PC-9 (cell line): ENCODE measurements at regions not wholly inside any gene's neighbourhood (a gene's known extent, or its start where the extent isn't known, plus 50 kb on each side); places are given as distances from the start of the nearest gene placed in this dataset.

Source experiments
- BruUV-seq: library from RNA; stranded (reverse); fragments of 400-500 nt; replicated peaks from 2 replicates; lab custom pipeline; 2021; lab: Mats Ljungman, UMichigan
- CTCF ChIA-PET: fragments of 300-600 bp; sonication (Branson Sonifier 250); formaldehyde crosslinking; loops from one replicate; lab custom pipeline; 2022; ENCODE audit warnings: antibody characterized with exemption; lab: Charles Lee
- POLR2A ChIA-PET: fragments of 300-600 bp; sonication (Branson Sonifier 250); formaldehyde crosslinking; loops from one replicate; lab custom pipeline; 2022; ENCODE audit warnings: antibody characterized with exemption; ENCODE audit not compliant: unreplicated experiment; lab: Charles Lee
- DNase-seq, 2 experiments: peaks; one replicate each; pipeline versions ENCODE4 v3.0.0 to v3.0.0-alpha.2; 2015 to 2022; ENCODE audit warnings: mixed read lengths in 1 of 2
- H2AFZ ChIP-seq: fragments of 200-600 bp; sonication (generic); 2 replicates; pipeline ENCODE4 v1.8.1; 2017; ENCODE audit warnings: antibody characterized with exemption
- H3F3A ChIP-seq: fragments of 200-600 bp; sonication (generic); 2 replicates; pipeline ENCODE4 v1.8.1; 2017; ENCODE audit warnings: antibody characterized with exemption, mild to moderate bottlenecking, low read depth; ENCODE audit not compliant: insufficient read depth
- H3K27ac ChIP-seq: fragments of 200-600 bp; sonication (generic); 2 replicates; pipeline ENCODE4 v1.6.1; 2016; ENCODE audit warnings: mixed run types
- H3K27me3 ChIP-seq: fragments of 200-600 bp; sonication (generic); 2 replicates; pipeline ENCODE4 v1.6.1; 2016; ENCODE audit warnings: low read depth, mixed run types; ENCODE audit not compliant: insufficient read depth
- H3K36me3 ChIP-seq: fragments of 200-600 bp; sonication (generic); 2 replicates; pipeline ENCODE4 v1.6.1; 2016; ENCODE audit warnings: low read depth, mixed run types
- H3K4me1 ChIP-seq: fragments of 200-600 bp; sonication (generic); replicated peaks from 2 replicates; pipeline ENCODE4 v1.6.1; 2016; ENCODE audit warnings: mixed run types; ENCODE audit not compliant: insufficient read depth
- H3K4me2 ChIP-seq: fragments of 200-600 bp; sonication (generic); 2 replicates; pipeline ENCODE4 v1.6.1; 2017; ENCODE audit warnings: mixed run types
- H3K4me3 ChIP-seq: fragments of 200-600 bp; sonication (generic); 2 replicates; pipeline ENCODE4 v1.6.1; 2016; ENCODE audit warnings: mixed run types
- H3K79me2 ChIP-seq: fragments of 200-600 bp; sonication (generic); 2 replicates; pipeline ENCODE4 v1.6.1; 2017; ENCODE audit warnings: low read depth, mixed run types
- H3K9me2 ChIP-seq: fragments of 200-600 bp; sonication (generic); 2 replicates; pipeline ENCODE4 v1.8.1; 2017; ENCODE audit warnings: mild to moderate bottlenecking; ENCODE audit not compliant: insufficient read depth
- H3K9me3 ChIP-seq: fragments of 200-600 bp; sonication (generic); 2 replicates; pipeline ENCODE4 v1.8.1; 2016; ENCODE audit warnings: low read depth; ENCODE audit not compliant: insufficient read depth
- H4K20me1 ChIP-seq: fragments of 200-600 bp; sonication (generic); 2 replicates; pipeline ENCODE4 v1.8.1; 2017; ENCODE audit not compliant: insufficient read depth
- EZH2 ChIP-seq: fragments of 200-600 bp; sonication (generic); IDR thresholded peaks from 2 replicates; pipeline ENCODE4 v1.8.0; 2017; ENCODE audit warnings: antibody characterized with exemption, low read depth
- intact Hi-C: fragments of 100-400 bp; cut with micrococcal nuclease; formaldehyde crosslinking; loops from one replicate; pipeline ENCODE4 v1.10.0; 2022; ENCODE audit not compliant: unreplicated experiment
- TF ChIP-seq, protein P1 (sequence below): fragments of 200-600 bp; sonication (generic); conservative IDR thresholded peaks from 2 replicates; pipeline ENCODE4 v1.6.1; 2017; ENCODE audit warnings: mixed run types, antibody characterized with exemption, mild to moderate bottlenecking, moderate library complexity

DNA sequence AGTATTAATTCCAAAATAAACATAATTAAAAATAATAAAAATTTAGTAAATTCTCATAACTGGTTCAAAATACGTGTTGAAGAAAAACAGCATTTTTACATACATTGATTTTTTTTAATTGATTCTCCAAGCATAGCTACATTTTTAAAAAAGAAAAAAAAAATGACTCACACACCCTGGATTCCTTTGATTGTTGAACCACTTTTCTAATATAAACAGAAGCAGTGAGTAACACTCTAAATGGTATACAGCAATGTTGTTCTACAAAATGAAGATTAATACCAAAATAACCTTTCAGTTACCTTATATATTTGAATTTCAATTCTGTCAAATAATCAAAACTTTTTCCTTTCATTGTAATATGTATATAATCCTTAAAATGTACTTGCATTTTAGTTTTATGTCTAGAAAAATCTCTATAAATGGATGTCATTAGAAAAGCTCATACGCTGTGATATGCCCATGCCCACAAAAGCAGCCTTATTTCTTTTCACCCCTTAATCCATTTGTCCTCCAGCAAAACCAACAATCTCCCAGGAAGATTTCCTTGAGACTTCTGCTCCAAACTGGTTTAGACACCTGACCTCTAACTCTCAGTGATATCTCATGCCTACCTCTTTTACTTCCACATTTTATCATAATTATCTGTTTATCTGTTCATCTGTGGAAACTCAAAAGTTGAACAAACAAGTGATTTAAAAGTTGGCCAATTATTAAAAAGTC, 246.4 kb upstream of the NR5A2 start:
- Histone ChIP-seq H3K4me3 (no peak overlapping the region), H3K9me2 (no peaks in the 10 kb centered on the region), H2AFZ (no peak overlapping the region), H4K20me1 (no peaks in the 10 kb centered on the region), H3K4me1 (peaks cover 60% of the 10 kb centered on the region), H3K4me2 (peak overlapping the region; percentile 39), H3K27ac (peak overlapping the region; percentile 25; the same call in 1 of the 2 replicates), H3F3A (peaks cover 21% of the 10 kb centered on the region; the same call in 1 of the 2 replicates), H3K9me3 (peaks cover 13% of the 10 kb centered on the region), H3K27me3 (no peaks in the 10 kb centered on the region), H3K36me3 (no peaks in the 10 kb centered on the region), H3K79me2 (no peaks in the 10 kb centered on the region)
- DNase-seq, result peak in 1 of 2 experiments; percentile 64
- BruUV-seq, result no TSS peak
- intact Hi-C loops, result no loop called here
- POLR2A ChIA-PET, result interaction anchor here (0.6 kb wide), 2 partner anchors 23 to 583 kb away, joined by 4 to 5 read pairs; no protein-coding TSS in a partner anchor
- CTCF ChIA-PET, result no interaction called here
- no peak for TF ChIP-seq EZH2
- TF ChIP-seq, protein P1, sequence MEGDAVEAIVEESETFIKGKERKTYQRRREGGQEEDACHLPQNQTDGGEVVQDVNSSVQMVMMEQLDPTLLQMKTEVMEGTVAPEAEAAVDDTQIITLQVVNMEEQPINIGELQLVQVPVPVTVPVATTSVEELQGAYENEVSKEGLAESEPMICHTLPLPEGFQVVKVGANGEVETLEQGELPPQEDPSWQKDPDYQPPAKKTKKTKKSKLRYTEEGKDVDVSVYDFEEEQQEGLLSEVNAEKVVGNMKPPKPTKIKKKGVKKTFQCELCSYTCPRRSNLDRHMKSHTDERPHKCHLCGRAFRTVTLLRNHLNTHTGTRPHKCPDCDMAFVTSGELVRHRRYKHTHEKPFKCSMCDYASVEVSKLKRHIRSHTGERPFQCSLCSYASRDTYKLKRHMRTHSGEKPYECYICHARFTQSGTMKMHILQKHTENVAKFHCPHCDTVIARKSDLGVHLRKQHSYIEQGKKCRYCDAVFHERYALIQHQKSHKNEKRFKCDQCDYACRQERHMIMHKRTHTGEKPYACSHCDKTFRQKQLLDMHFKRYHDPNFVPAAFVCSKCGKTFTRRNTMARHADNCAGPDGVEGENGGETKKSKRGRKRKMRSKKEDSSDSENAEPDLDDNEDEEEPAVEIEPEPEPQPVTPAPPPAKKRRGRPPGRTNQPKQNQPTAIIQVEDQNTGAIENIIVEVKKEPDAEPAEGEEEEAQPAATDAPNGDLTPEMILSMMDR, result no peak

DNA sequence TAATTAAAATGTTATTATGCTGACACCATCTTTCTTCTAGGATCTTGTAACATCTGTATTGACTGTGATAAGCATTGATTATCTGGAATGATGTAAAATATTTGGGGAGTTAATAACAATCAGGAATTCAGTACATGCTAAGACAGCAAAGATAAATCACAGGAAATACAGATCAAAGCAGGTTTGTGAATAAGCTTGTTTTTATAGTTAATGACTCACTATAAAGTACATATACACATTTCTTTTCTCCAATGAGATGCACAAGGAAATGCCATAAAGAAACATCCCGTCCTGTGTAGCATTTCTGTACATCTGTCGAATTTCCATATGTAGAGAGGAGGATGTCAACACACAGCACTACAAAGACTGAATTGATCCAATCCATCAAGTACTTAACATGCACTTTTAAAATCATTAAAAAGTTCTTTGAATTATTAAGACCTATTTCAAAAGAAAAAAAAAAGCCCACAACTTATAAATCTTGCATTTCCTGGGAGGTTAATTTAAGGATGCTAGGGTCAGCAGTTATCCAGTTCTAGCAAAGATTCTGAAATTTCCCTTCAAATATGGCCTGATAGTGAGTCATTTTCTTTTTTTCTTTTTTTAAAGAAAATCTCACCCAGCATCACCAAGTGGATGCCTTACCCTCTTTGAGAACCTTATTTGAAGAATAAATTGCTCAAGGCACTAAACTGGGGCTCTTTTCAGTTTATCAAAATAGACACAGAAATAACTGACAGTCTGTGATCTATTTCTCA, 243.2 kb upstream of the NR5A2 start:
- Histone ChIP-seq H3K27me3 (no peaks in the 10 kb centered on the region), H3K4me2 (0 out of 2 replicates have a peak overlapping the region, but pooled peaks have one; percentile 4), H3K27ac (no peak overlapping the region), H3K9me2 (no peaks in the 10 kb centered on the region), H3K36me3 (no peaks in the 10 kb centered on the region), H4K20me1 (no peaks in the 10 kb centered on the region), H2AFZ (no peak overlapping the region), H3K4me1 (peaks cover 46% of the 10 kb centered on the region), H3F3A (peaks cover 21% of the 10 kb centered on the region; the same call in 1 of the 2 replicates), H3K79me2 (no peaks in the 10 kb centered on the region), H3K9me3 (peaks cover 16% of the 10 kb centered on the region), H3K4me3 (no peak overlapping the region)
- TF ChIP-seq EZH2, result no peak
- ChIA-PET POLR2A (no interaction called here), CTCF (no interaction called here)
- intact Hi-C loops, result no loop called here
- BruUV-seq, result no TSS peak
- peak in 1 of 2 experiments; percentile 82 for DNase-seq

DNA sequence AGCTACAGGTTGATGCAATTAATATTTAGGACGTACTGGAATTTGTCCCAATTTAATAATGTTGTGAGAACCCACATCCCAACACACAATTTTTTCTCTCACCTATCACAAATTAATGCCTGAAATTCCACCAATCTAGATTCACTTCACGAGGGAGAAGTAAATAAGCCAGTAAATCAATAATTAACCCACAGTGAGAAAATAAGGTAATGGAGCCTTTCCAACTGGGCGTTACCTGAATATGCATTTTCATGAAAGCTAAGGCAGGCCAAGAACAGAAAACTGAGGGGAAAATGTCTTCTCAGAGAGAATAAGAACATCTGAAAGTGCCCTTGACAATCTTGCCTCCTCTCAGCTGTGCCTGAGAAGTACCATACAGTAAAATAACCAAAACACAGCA, 240.8 kb upstream of the NR5A2 start:
- intact Hi-C loops, result no loop called here
- no peak for DNase-seq
- Histone ChIP-seq H3F3A (peaks cover 15% of the 10 kb centered on the region; the same call in 1 of the 2 replicates), H3K36me3 (no peaks in the 10 kb centered on the region), H3K9me2 (no peaks in the 10 kb centered on the region), H4K20me1 (no peaks in the 10 kb centered on the region), H3K79me2 (no peaks in the 10 kb centered on the region), H3K4me1 (peaks cover 28% of the 10 kb centered on the region), H3K4me3 (no peak overlapping the region), H3K27ac (no peak overlapping the region), H3K9me3 (peaks cover 15% of the 10 kb centered on the region), H3K27me3 (no peaks in the 10 kb centered on the region), H2AFZ (no peak overlapping the region), H3K4me2 (no peak overlapping the region)
- ChIA-PET POLR2A (no interaction called here), CTCF (no interaction called here)
- TF ChIP-seq, protein P1, result no peak
- TF ChIP-seq EZH2, result no peak
- BruUV-seq, result no TSS peak
